Small intestine (tissue), 7 donors: ENCODE measurements at regions not wholly inside any gene's neighbourhood (a gene's known extent, or its start where the extent isn't known, plus 50 kb on each side); places are given as distances from the start of the nearest gene placed in this dataset.
"Not testable (repeated sequence)": the region's sequence is repeated elsewhere in the genome, so short reads cannot be mapped to it uniquely, and the experiment has no call there.

Experiments
- DNase-seq, 2 donors: peaks; one replicate each; pipeline versions ENCODE4 v3.0.0 to v3.0.0-alpha.2; 2013
- FAIRE-seq: peaks from 2 replicates; lab custom pipeline; 2012; peaks lifted over from hg19 to GRCh38; lab: Jason Lieb, UNC
- H3K27ac ChIP-seq, 3 donors: one replicate each; pipeline ENCODE4 v1.5.1; 2013; ENCODE audit warnings: low read length in 2 of 3, mild to moderate bottlenecking in 2 of 3, control low read depth in 1 of 3, inconsistent platforms in 1 of 3, low read depth in 1 of 3, moderate library complexity in 1 of 3
- H3K27me3 ChIP-seq, 3 donors: one replicate each; pipeline ENCODE4 v1.6.1; 2013; ENCODE audit warnings: low read length in 3 of 3, inconsistent platforms in 1 of 3; ENCODE audit not compliant: control insufficient read depth in 3 of 3, insufficient read depth in 3 of 3
- H3K36me3 ChIP-seq, 3 donors: one replicate each; pipeline ENCODE4 v1.6.1; 2013; ENCODE audit warnings: low read length in 3 of 3, inconsistent platforms in 1 of 3, low read depth in 1 of 3, mild to moderate bottlenecking in 1 of 3, moderate library complexity in 1 of 3; ENCODE audit not compliant: control insufficient read depth in 3 of 3, insufficient read depth in 2 of 3
- H3K4me1 ChIP-seq, 3 donors: one replicate each; pipeline ENCODE4 v1.6.1; 2013; ENCODE audit warnings: low read length in 2 of 3, inconsistent platforms in 1 of 3, low read depth in 1 of 3, mild to moderate bottlenecking in 1 of 3, moderate library complexity in 1 of 3; ENCODE audit not compliant: control insufficient read depth in 3 of 3, insufficient read depth in 2 of 3
- H3K4me3 ChIP-seq, 3 donors: one replicate each; pipeline ENCODE4 v1.5.1; 2013; ENCODE audit warnings: low read length in 3 of 3, control low read depth in 1 of 3, inconsistent platforms in 1 of 3, low read depth in 1 of 3, mild to moderate bottlenecking in 1 of 3, moderate library complexity in 1 of 3
- H3K9me3 ChIP-seq, 2 donors: one replicate each; pipeline ENCODE4 v1.6.1; 2013; ENCODE audit warnings: low read depth in 1 of 2, low read length in 1 of 2; ENCODE audit not compliant: control insufficient read depth in 2 of 2, insufficient read depth in 1 of 2
- WGBS, 3 donors: extraction: QIAGEN DNeasy Blood & Tissue Kit; methylation state at CpG; one replicate each; pipeline ENCODE4 v1.1.7; 2013; 5-methylcytosine and 5-hydroxymethylcytosine counted together
- donor health status: healthy with polysubstance abuse.
- donor health status: control.
- donor health status: control.
- donor health status: Bipolar disorder and iron deficiency.
- donor health status: healthy.

GRCh38 chr7:153100691-153101237 lies 341.2 kb downstream of the ACTR3B start:
- no peaks in the 10 kb centered on the region for H3K4me1 ChIP-seq
- H3K4me3 ChIP-seq = no peak overlapping the region
- 84 to 87% (median 86%) methylated on average over 11 of the region's 11 CpGs for WGBS, 3 donors
- DNase-seq (no peak), FAIRE-seq (no peak)
- no peaks in the 10 kb centered on the region for H3K36me3 ChIP-seq
- H3K9me3 ChIP-seq = no peaks in the 10 kb centered on the region
- H3K27me3 ChIP-seq = no peaks in the 10 kb centered on the region
- no peak overlapping the region for H3K27ac ChIP-seq

- Histone ChIP-seq H3K9me3 (no peaks in the 10 kb centered on the region), H3K36me3 (no peaks in the 10 kb centered on the region), H3K4me1 (no peaks in the 10 kb centered on the region), H3K27ac (no peak overlapping the region), H3K4me3 (no peak overlapping the region), H3K27me3 (no peaks in the 10 kb centered on the region)
- DNase-seq = no peak
- FAIRE-seq = no peak
- WGBS, 3 donors = 54 to 80% (median 70%) methylated on average over 6 of the region's 6 CpGs
These were observed 343.6 kb downstream of the ACTR3B start for GRCh38 chr7:153103202-153103601.

- FAIRE-seq = no peak
- H3K27me3 ChIP-seq = no peaks in the 10 kb centered on the region
- 71 to 78% (median 75%) methylated on average over 5 of the region's 5 CpGs for WGBS, 3 donors
These were observed 348.3 kb downstream of the ACTR3B start for GRCh38 chr7:153107826-153108225.

GRCh38 chr7:153109566-153109965 lies 350.0 kb downstream of the ACTR3B start:
- Histone ChIP-seq H3K27me3 (no peaks in the 10 kb centered on the region), H3K9me3 (peaks cover 1 to 18% of the 10 kb centered on the region in 2 donors), H3K27ac (no peak overlapping the region), H3K36me3 (no peaks in the 10 kb centered on the region), H3K4me3 (no peak overlapping the region), H3K4me1 (no peaks in the 10 kb centered on the region)
- no peak for FAIRE-seq
- WGBS, 3 donors = 87 to 95% (median 94%) methylated on average over 8 of the region's 8 CpGs
- no peak for DNase-seq

More at GRCh38 chr7:153107826-153108225, 348.3 kb downstream of the ACTR3B start:
- Histone ChIP-seq H3K27ac (no peak overlapping the region), H3K4me3 (no peak overlapping the region), H3K36me3 (no peaks in the 10 kb centered on the region), H3K9me3 (peaks cover 1 to 12% of the 10 kb centered on the region in 2 donors), H3K4me1 (no peaks in the 10 kb centered on the region)
- DNase-seq = no peak

GRCh38 chr7:153110606-153111005 lies 351.1 kb downstream of the ACTR3B start:
- no peak for DNase-seq
- 88 to 91% (median 90%) methylated on average over 5 of the region's 5 CpGs for WGBS, 3 donors
- Histone ChIP-seq H3K4me3 (no peak overlapping the region), H3K36me3 (no peaks in the 10 kb centered on the region), H3K27me3 (no peaks in the 10 kb centered on the region), H3K27ac (no peak overlapping the region), H3K9me3 (peaks cover 1 to 18% of the 10 kb centered on the region in 2 donors), H3K4me1 (no peaks in the 10 kb centered on the region)
- FAIRE-seq = no peak

GRCh38 chr7:153122255-153122654 lies 362.7 kb downstream of the ACTR3B start:
- 71 to 78% (median 72%) methylated on average over 8 of the region's 8 CpGs for whole genome bisulfite sequencing, 3 donors
- not testable (repeated sequence) for H3K4me1 ChIP-seq, H3K27ac ChIP-seq, H3K9me3 ChIP-seq, H3K27me3 ChIP-seq, DNase-seq, H3K36me3 ChIP-seq, H3K4me3 ChIP-seq, FAIRE-seq

GRCh38 chr7:153130052-153130451 lies 370.5 kb downstream of the ACTR3B start:
- FAIRE-seq = no peak
- H3K27me3 ChIP-seq = no peaks in the 10 kb centered on the region
- no peaks in the 10 kb centered on the region for H3K36me3 ChIP-seq
- no peaks in the 10 kb centered on the region for H3K9me3 ChIP-seq
- H3K4me1 ChIP-seq = no peaks in the 10 kb centered on the region
- H3K4me3 ChIP-seq = no peak overlapping the region
- no peak overlapping the region for H3K27ac ChIP-seq
- WGBS, 3 donors = 11 to 22% (median 21%) methylated on average over 2 of the region's 2 CpGs
- no peak for DNase-seq

GRCh38 chr7:153151766-153152165 lies 392.2 kb downstream of the ACTR3B start:
- H3K27ac ChIP-seq = no peak overlapping the region
- DNase-seq (no peak), FAIRE-seq (no peak)
- no peaks in the 10 kb centered on the region for H3K4me1 ChIP-seq
- H3K27me3 ChIP-seq = peaks cover 0 to 2% (median 0%) of the 10 kb centered on the region in 3 donors
- no peaks in the 10 kb centered on the region for H3K36me3 ChIP-seq
- no peak overlapping the region for H3K4me3 ChIP-seq
- WGBS, 3 donors = 64 to 80% (median 66%) methylated on average over 8 of the region's 8 CpGs
- H3K9me3 ChIP-seq = peaks cover 0 to 6% of the 10 kb centered on the region in 2 donors
